GM23338 (cell line): ENCODE measurements at regions not wholly inside any gene's neighbourhood (a gene's known extent, or its start where the extent isn't known, plus 50 kb on each side); places are given as distances from the start of the nearest gene placed in this dataset.
A peak's percentile ranks its signal among the peaks of the same experiment; 100 is the strongest.

Experiments
- ATAC-seq: fragments of 200-7000 bp; cut with Tn5 transposase; 3 replicates; pipeline ENCODE4 v1.9.1; 2020
- DNase-seq: peaks from one replicate; pipeline ENCODE4 v3.0.0-alpha.2; 2015; ENCODE audit warnings: low spot score
- H2AFZ ChIP-seq: fragments of 200-600 bp; sonication (generic); 2 replicates; pipeline ENCODE4 v1.8.0; 2016; ENCODE audit warnings: antibody characterized with exemption, mild to moderate bottlenecking, moderate library complexity
- H3F3A ChIP-seq: fragments of 200-600 bp; sonication (generic); replicated peaks from 2 replicates; pipeline ENCODE4 v1.8.0; 2017; ENCODE audit warnings: antibody characterized with exemption, mixed run types, low read depth
- H3K27ac ChIP-seq: fragments of 200-600 bp; sonication (generic); 2 replicates; pipeline ENCODE4 v1.6.1; 2016; ENCODE audit warnings: low read depth
- H3K27me3 ChIP-seq: fragments of 200-600 bp; sonication (generic); 2 replicates; pipeline ENCODE4 v1.8.0; 2016; ENCODE audit warnings: mild to moderate bottlenecking, mixed run types, moderate library complexity; ENCODE audit not compliant: insufficient read depth
- H3K36me3 ChIP-seq: fragments of 200-600 bp; sonication (generic); 2 replicates; pipeline ENCODE4 v1.8.0; 2016; ENCODE audit warnings: mild to moderate bottlenecking; ENCODE audit not compliant: insufficient read depth
- H3K4me1 ChIP-seq: fragments of 200-600 bp; sonication (generic); 2 replicates; pipeline ENCODE4 v1.8.0; 2016; ENCODE audit warnings: mild to moderate bottlenecking, moderate library complexity; ENCODE audit not compliant: insufficient read depth
- H3K4me2 ChIP-seq: fragments of 200-600 bp; sonication (generic); 2 replicates; pipeline ENCODE4 v1.7.1; 2017; ENCODE audit warnings: mixed run types
- H3K4me3 ChIP-seq: fragments of 200-600 bp; sonication (generic); 2 replicates; pipeline ENCODE4 v1.6.1; 2016; ENCODE audit warnings: mixed run types
- H3K79me2 ChIP-seq: fragments of 200-600 bp; sonication (generic); replicated peaks from 2 replicates; pipeline ENCODE4 v1.8.0; 2017; ENCODE audit warnings: mild to moderate bottlenecking; ENCODE audit not compliant: insufficient read depth
- H3K9me2 ChIP-seq: fragments of 200-600 bp; sonication (generic); 2 replicates; pipeline ENCODE4 v1.8.0; 2017; ENCODE audit not compliant: insufficient read depth
- H4K20me1 ChIP-seq: fragments of 200-600 bp; sonication (generic); replicated peaks from 2 replicates; pipeline ENCODE4 v1.8.0; 2017; ENCODE audit warnings: mild to moderate bottlenecking; ENCODE audit not compliant: insufficient read depth
- H3K27ac Mint-ChIP-seq: 2 replicates; pipeline ENCODE4 v1.8.0; 2020; ENCODE audit warnings: inconsistent platforms, mild to moderate bottlenecking, moderate library complexity, mixed read lengths
- H3K27me3 Mint-ChIP-seq: 3 replicates; pipeline ENCODE4 v1.8.0; 2022; ENCODE audit warnings: low read depth, mild to moderate bottlenecking, moderate library complexity, mixed read lengths, inconsistent platforms; ENCODE audit not compliant: insufficient read depth, poor library complexity
- H3K36me3 Mint-ChIP-seq: 3 replicates; pipeline ENCODE4 v1.8.0; 2021; ENCODE audit warnings: low read depth, mild to moderate bottlenecking, inconsistent platforms, moderate library complexity, mixed read lengths
- H3K4me1 Mint-ChIP-seq: 3 replicates; pipeline ENCODE4 v1.8.0; 2020; ENCODE audit warnings: mild to moderate bottlenecking, inconsistent platforms, mixed read lengths
- H3K4me3 Mint-ChIP-seq: 3 replicates; pipeline ENCODE4 v1.8.0; 2021; ENCODE audit warnings: moderate library complexity, mild to moderate bottlenecking, inconsistent platforms, mixed read lengths
- H3K9me3 Mint-ChIP-seq: 3 replicates; pipeline ENCODE4 v1.8.0; 2020; ENCODE audit warnings: moderate library complexity, mild to moderate bottlenecking, inconsistent platforms, mixed read lengths
- EZH2 ChIP-seq: fragments of 200-600 bp; sonication (generic); IDR thresholded peaks from one replicate; pipeline ENCODE4 v1.8.0; 2017; ENCODE audit warnings: antibody characterized with exemption, mild to moderate bottlenecking, low read depth; ENCODE audit not compliant: unreplicated experiment
- EZH2phosphoT487 ChIP-seq: fragments of 200-600 bp; sonication (generic); IDR thresholded peaks from one replicate; pipeline ENCODE4 v1.8.1; 2018; ENCODE audit warnings: antibody characterized with exemption; ENCODE audit not compliant: unreplicated experiment
- JUNB ChIP-seq: IDR thresholded peaks from one replicate; pipeline ENCODE4 v1.6.1; 2016; ENCODE audit warnings: antibody characterized with exemption; ENCODE audit not compliant: unreplicated experiment
- ZNF114 ChIP-seq: fragments of 250-450 bp; sonication (Bioruptor Pico); IDR thresholded peaks from 2 replicates; pipeline ENCODE4 v1.5.0; 2020; ENCODE audit warnings: mild to moderate bottlenecking, moderate library complexity
- ZNF462 ChIP-seq: fragments of 250-450 bp; sonication (Bioruptor Pico); IDR thresholded peaks from 2 replicates; pipeline ENCODE4 v1.5.0; 2020; ENCODE audit warnings: mild to moderate bottlenecking, moderate library complexity
- TF ChIP-seq, protein P1 (sequence below): IDR thresholded peaks from one replicate; pipeline ENCODE4 v1.6.1; 2018; ENCODE audit warnings: antibody characterized with exemption; ENCODE audit not compliant: unreplicated experiment
- TF ChIP-seq, protein P2 (sequence below), 2 experiments: fragments of 200-600 bp in 1 of 2; sonication (generic) in 1 of 2; conservative IDR thresholded peaks; 2 replicates each; pipeline versions ENCODE4 v1.5.1 to v1.6.1; 2016 to 2017; ENCODE audit warnings: antibody characterized with exemption in 2 of 2, low read depth in 2 of 2, mild to moderate bottlenecking in 2 of 2, moderate library complexity in 1 of 2

DNA sequence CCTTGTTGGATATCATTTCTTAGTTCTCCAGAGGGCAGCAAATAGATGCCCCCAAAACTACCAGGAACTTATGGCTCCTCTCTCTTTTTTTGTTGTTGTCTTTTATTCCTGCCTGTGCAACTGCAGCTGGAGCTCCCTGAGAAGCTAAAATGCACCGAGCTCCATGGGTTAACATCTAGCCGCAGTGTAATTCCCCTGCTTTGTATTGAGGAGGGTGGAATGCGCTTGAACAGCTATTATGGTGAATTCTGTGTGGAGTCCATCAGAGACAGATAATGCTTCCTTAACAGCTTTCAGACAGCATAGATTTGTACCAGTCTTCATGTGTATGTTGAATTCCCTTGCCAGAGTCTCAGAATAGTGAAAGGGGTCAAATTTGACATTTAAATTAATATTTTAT lies 475.2 kb upstream of the FRG2C start (continued):
- TF ChIP-seq, protein P1, sequence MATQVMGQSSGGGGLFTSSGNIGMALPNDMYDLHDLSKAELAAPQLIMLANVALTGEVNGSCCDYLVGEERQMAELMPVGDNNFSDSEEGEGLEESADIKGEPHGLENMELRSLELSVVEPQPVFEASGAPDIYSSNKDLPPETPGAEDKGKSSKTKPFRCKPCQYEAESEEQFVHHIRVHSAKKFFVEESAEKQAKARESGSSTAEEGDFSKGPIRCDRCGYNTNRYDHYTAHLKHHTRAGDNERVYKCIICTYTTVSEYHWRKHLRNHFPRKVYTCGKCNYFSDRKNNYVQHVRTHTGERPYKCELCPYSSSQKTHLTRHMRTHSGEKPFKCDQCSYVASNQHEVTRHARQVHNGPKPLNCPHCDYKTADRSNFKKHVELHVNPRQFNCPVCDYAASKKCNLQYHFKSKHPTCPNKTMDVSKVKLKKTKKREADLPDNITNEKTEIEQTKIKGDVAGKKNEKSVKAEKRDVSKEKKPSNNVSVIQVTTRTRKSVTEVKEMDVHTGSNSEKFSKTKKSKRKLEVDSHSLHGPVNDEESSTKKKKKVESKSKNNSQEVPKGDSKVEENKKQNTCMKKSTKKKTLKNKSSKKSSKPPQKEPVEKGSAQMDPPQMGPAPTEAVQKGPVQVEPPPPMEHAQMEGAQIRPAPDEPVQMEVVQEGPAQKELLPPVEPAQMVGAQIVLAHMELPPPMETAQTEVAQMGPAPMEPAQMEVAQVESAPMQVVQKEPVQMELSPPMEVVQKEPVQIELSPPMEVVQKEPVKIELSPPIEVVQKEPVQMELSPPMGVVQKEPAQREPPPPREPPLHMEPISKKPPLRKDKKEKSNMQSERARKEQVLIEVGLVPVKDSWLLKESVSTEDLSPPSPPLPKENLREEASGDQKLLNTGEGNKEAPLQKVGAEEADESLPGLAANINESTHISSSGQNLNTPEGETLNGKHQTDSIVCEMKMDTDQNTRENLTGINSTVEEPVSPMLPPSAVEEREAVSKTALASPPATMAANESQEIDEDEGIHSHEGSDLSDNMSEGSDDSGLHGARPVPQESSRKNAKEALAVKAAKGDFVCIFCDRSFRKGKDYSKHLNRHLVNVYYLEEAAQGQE = no peak
- no peak for TF ChIP-seq EZH2
- no peak for TF ChIP-seq EZH2phosphoT487

GRCh38 chr3:75192146-75192616 lies 471.9 kb upstream of the FRG2C start:
- no peaks in the 10 kb centered on the region for H3K9me2 ChIP-seq
- H3F3A ChIP-seq = no peaks in the 10 kb centered on the region
- no peak overlapping the region for H3K4me3 ChIP-seq
- H3K4me2 ChIP-seq = no peak overlapping the region
- TF ChIP-seq, protein P2, sequence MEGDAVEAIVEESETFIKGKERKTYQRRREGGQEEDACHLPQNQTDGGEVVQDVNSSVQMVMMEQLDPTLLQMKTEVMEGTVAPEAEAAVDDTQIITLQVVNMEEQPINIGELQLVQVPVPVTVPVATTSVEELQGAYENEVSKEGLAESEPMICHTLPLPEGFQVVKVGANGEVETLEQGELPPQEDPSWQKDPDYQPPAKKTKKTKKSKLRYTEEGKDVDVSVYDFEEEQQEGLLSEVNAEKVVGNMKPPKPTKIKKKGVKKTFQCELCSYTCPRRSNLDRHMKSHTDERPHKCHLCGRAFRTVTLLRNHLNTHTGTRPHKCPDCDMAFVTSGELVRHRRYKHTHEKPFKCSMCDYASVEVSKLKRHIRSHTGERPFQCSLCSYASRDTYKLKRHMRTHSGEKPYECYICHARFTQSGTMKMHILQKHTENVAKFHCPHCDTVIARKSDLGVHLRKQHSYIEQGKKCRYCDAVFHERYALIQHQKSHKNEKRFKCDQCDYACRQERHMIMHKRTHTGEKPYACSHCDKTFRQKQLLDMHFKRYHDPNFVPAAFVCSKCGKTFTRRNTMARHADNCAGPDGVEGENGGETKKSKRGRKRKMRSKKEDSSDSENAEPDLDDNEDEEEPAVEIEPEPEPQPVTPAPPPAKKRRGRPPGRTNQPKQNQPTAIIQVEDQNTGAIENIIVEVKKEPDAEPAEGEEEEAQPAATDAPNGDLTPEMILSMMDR (conservative IDR thresholded peaks at IDR 0.05; ENCODE audit: low read depth in 2 of 2) = peak; percentile 90 to 95
- TF ChIP-seq ZNF114 (CRISPR knock-in tag) (0 out of 2 replicates have a peak, but pooled peaks have one; percentile 42), ZNF462 (CRISPR knock-in tag) (peak; percentile 92), JUNB (no peak)
- peak; percentile 52 for ATAC-seq
- H3K27ac Mint-ChIP-seq = no peak overlapping the region
- no peaks in the 10 kb centered on the region for H3K36me3 ChIP-seq
- no peaks in the 10 kb centered on the region for H3K36me3 Mint-ChIP-seq
- no peak overlapping the region for H3K4me3 Mint-ChIP-seq
- peaks cover 18% of the 10 kb centered on the region for H3K4me1 ChIP-seq
- no peaks in the 10 kb centered on the region for H3K27me3 ChIP-seq
- peak; percentile 73 for DNase-seq
- H3K9me3 Mint-ChIP-seq = no peaks in the 10 kb centered on the region; the same call in 2 of the 3 replicates
- no peaks in the 10 kb centered on the region for H3K27me3 Mint-ChIP-seq
- H3K79me2 ChIP-seq = no peaks in the 10 kb centered on the region
- H3K4me1 Mint-ChIP-seq = peaks cover 24% of the 10 kb centered on the region
- 0 out of 2 replicates have a peak overlapping the region, but pooled peaks have one; percentile 39 for H2AFZ ChIP-seq
- no peaks in the 10 kb centered on the region for H4K20me1 ChIP-seq
- H3K27ac ChIP-seq = no peak overlapping the region
